Lower leg skin (tissue), 4 donors: ENCODE measurements at regions not wholly inside any gene's neighbourhood (a gene's known extent, or its start where the extent isn't known, plus 50 kb on each side); places are given as distances from the start of the nearest gene placed in this dataset.

Source experiments
- DNase-seq, 2 donors: peaks; one replicate each; pipeline ENCODE4 v3.0.0-alpha.2; 2019; ENCODE audit warnings: low spot score in 2 of 2
- H3K4me3 ChIP-seq: fragments of 200-600 bp; sonication (generic); 2 replicates; pipeline ENCODE4 v1.5.1; 2017; ENCODE audit warnings: mild to moderate bottlenecking, low read depth; ENCODE audit not compliant: poor library complexity, severe bottlenecking
- POLR2A ChIP-seq, 2 donors: fragments of 450-650 bp; IDR thresholded peaks; one replicate each; pipeline ENCODE4 v1.6.1; 2016 to 2017; ENCODE audit warnings: antibody characterized with exemption in 2 of 2, mild to moderate bottlenecking in 1 of 2, moderate library complexity in 1 of 2
- WGBS, 2 donors: methylation state at CpG; one replicate each; pipeline ENCODE4 v1.1.5; 2018; 5-methylcytosine and 5-hydroxymethylcytosine counted together
- intact Hi-C: fragments of 100-400 bp; cut with DNase I; formaldehyde crosslinking; loops from one replicate; pipeline ENCODE4 v1.15.0; 2023; ENCODE audit warnings: low total_unique reads
- TF ChIP-seq, protein P1 (sequence below), 3 donors: fragments of 450-650 bp; IDR thresholded peaks; one replicate each; pipeline ENCODE4 v1.5.1; 2016; ENCODE audit warnings: antibody characterized with exemption in 3 of 3, mild to moderate bottlenecking in 3 of 3, moderate library complexity in 2 of 3

DNA sequence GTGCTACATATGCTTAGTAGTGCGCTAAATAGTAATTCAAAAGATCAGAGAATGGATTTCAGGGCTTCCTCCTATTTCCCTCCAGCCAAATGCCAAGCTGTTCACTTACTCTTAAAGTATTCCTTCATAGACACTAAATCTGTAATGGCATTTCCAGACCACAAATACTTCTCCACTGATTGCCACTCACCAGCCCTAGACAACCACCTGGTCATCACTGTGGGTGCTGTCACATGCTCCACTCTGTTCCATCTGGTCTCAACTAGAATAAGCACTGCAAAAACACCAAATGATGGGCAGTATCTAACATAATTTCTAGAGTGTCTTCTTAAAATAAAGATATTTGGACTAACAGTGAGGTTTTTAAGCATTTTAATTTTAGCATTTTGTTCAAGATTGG is 341.3 kb downstream of the AASDHPPT start:
- TF ChIP-seq, protein P1, sequence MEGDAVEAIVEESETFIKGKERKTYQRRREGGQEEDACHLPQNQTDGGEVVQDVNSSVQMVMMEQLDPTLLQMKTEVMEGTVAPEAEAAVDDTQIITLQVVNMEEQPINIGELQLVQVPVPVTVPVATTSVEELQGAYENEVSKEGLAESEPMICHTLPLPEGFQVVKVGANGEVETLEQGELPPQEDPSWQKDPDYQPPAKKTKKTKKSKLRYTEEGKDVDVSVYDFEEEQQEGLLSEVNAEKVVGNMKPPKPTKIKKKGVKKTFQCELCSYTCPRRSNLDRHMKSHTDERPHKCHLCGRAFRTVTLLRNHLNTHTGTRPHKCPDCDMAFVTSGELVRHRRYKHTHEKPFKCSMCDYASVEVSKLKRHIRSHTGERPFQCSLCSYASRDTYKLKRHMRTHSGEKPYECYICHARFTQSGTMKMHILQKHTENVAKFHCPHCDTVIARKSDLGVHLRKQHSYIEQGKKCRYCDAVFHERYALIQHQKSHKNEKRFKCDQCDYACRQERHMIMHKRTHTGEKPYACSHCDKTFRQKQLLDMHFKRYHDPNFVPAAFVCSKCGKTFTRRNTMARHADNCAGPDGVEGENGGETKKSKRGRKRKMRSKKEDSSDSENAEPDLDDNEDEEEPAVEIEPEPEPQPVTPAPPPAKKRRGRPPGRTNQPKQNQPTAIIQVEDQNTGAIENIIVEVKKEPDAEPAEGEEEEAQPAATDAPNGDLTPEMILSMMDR (IDR thresholded peaks at IDR 0.05) = no peak
- no peak for TF ChIP-seq POLR2A (IDR thresholded peaks at IDR 0.05)
- 89 to 91% methylated on average over 1 of the region's 1 CpG for WGBS, 2 donors
- no peak for DNase-seq
- intact Hi-C loops = no loop called here
- no peak overlapping the region for H3K4me3 ChIP-seq

DNA sequence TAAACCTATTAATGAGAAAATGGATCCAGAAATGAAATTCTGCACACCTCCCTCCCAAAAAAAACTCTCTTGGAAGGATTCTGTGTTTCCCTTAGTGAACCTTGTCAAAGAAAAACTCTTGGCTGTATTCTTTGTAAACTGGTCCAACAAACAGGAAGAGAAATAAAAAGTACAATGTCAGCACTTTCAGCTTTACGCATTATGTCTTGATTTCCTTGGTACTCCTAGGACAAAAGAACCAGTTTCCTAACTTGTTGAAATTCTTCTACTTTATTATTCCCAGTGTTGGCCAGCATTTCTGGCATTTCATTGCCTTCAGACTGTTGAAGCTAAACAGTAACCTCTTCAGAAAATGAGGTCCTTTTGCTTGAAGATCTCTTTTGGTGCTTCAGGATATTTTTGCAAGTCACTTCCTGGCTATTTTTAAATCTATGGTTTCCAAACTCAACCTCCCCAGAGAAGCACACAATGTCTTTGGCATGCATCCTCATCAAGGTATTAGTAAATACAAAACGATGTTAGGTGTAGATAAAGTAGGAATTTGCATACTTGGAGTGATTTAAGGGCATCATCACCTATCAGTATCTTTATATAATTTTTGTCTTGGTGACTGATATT is 342.7 kb downstream of the AASDHPPT start:
- WGBS, 2 donors = 31 to 41% methylated on average over 2 of the region's 2 CpGs
- no peak for DNase-seq
- TF ChIP-seq, protein P1 (IDR thresholded peaks at IDR 0.05) = no peak
- no peak for TF ChIP-seq POLR2A (IDR thresholded peaks at IDR 0.05)
- intact Hi-C loops = no loop called here
- H3K4me3 ChIP-seq = no peak overlapping the region

DNA sequence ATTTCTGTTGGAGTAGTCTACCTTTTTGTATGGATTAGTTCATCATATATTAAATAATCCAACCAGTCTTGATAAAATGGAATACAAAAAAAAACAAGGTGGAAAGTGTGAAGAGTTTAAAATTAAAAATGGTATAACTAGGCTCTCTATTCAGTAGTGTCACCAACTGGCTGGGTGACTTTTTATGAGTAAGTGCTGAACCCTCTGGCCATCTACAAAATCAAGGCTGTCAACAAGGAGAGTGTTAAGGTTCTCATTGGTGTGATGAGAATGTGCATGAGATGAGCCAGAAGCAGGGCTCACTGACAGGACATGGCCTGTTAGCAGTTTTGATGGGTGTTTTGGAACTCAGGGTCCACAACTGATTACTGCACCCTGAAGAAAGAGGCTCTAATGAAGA is 343.2 kb downstream of the AASDHPPT start:
- TF ChIP-seq, protein P1 (IDR thresholded peaks at IDR 0.05) = no peak
- TF ChIP-seq POLR2A (IDR thresholded peaks at IDR 0.05) = no peak
- intact Hi-C loops = no loop called here
- H3K4me3 ChIP-seq = no peak overlapping the region
- no peak for DNase-seq

DNA sequence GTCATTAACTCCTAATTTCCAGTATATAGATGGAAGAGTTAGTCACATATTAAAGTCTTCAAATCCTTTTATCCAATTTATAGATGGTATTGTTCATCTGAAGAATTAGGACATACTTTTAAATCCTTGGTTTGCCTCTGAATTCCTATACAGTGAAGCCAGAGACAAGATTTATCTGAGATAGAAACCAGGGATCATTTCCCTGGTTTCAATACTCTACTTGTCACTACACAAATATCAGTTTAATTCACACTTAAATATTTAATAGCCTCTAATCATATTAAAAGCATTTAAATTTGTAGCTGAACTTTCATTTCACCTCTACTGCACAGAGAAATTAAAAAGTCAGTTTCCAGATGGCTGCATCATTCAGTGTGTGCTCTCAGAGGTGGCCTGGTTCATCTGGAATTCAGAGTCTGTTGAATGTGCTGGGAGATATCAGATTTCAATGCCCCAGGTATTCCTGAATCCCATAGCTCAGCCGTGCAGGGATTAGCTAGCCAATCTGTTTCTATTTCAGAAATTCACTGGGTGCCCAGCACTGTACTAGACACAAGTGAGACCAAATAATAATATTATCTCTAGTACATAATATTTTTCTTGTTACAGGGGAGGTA is 344.3 kb downstream of the AASDHPPT start:
- TF ChIP-seq, protein P1 (IDR thresholded peaks at IDR 0.05) = no peak
- no peak for TF ChIP-seq POLR2A (IDR thresholded peaks at IDR 0.05)
- WGBS, 2 donors = 26 to 43% methylated on average over 1 of the region's 1 CpG
- H3K4me3 ChIP-seq = no peak overlapping the region
- intact Hi-C loops = no loop called here
- no peak for DNase-seq

DNA sequence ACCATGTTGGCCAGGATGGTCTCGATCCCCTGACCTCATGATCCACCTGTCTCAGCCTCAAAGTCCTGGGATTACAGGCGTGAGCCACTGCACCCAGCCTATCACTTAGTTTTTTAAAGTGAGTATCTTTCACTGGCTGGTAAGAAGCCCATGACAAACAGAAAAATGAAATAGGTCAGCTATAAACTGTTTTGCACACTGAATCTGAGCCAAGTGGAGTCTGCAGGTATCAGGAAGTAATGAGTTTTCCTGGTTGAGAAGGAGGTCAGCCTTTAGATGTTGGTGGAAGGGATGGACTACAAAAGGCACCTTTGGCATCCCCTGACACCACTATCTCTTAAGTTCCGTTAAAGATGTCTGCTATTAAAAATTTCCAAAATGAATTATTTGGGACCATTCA is 345.1 kb downstream of the AASDHPPT start:
- TF ChIP-seq, protein P1 (IDR thresholded peaks at IDR 0.05) = no peak
- no peak for TF ChIP-seq POLR2A (IDR thresholded peaks at IDR 0.05)
- intact Hi-C loops = no loop called here
- H3K4me3 ChIP-seq = no peak overlapping the region
- DNase-seq = no peak
- WGBS, 2 donors = 79 to 93% methylated on average over 3 of the region's 3 CpGs

DNA sequence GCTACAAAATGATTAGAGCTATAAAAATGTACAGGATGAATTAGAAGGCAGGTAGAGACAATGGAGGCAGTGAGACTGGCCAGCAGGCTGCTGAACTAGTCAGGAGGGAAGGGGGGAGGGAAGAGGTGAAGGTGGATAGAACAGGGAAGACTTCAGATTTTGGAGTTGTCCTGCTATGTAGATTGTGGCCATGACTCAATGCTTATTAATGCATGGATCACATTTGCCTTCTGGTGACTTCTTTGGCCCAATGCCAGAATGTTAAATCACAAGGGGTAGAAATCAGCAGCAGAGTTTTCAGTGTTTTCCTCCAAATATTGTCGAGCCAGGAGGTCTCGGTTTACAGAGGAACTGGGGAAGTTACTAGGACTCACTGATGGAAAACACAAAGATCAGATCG is 346.6 kb downstream of the AASDHPPT start:
- intact Hi-C loops = no loop called here
- no peak overlapping the region for H3K4me3 ChIP-seq
- WGBS, 2 donors = 58 to 76% methylated on average over 3 of the region's 3 CpGs
- TF ChIP-seq, protein P1 (IDR thresholded peaks at IDR 0.05) = no peak
- no peak for TF ChIP-seq POLR2A (IDR thresholded peaks at IDR 0.05)
- DNase-seq = no peak
